ACC112 (cell line): ENCODE measurements at regions not wholly inside any gene's neighbourhood (a gene's known extent, or its start where the extent isn't known, plus 50 kb on each side); places are given as distances from the start of the nearest gene placed in this dataset.
"Not testable (repeated sequence)": the region's sequence is repeated elsewhere in the genome, so short reads cannot be mapped to it uniquely, and the experiment has no call there.

Source experiments
- H2AFZ ChIP-seq: fragments of 200-600 bp; sonication (generic); one replicate; pipeline ENCODE4 v1.6.0; 2017; ENCODE audit warnings: antibody characterized with exemption, low read length; ENCODE audit not compliant: unreplicated experiment
- H3K27ac ChIP-seq: fragments of 200-600 bp; sonication (generic); 2 replicates; pipeline ENCODE4 v1.5.1; 2014; ENCODE audit warnings: low read depth, mild to moderate bottlenecking, antibody characterized with exemption, low read length, moderate library complexity
- H3K27me3 ChIP-seq: fragments of 200-600 bp; sonication (generic); 2 replicates; pipeline ENCODE4 v1.6.1; 2014; ENCODE audit warnings: mild to moderate bottlenecking, antibody characterized with exemption, low read length, moderate library complexity, mixed read lengths; ENCODE audit not compliant: insufficient read depth
- H3K36me3 ChIP-seq: fragments of 200-600 bp; sonication (generic); 2 replicates; pipeline ENCODE4 v1.6.1; 2016; ENCODE audit warnings: mild to moderate bottlenecking, antibody characterized with exemption, low read length, moderate library complexity, mixed read lengths; ENCODE audit not compliant: insufficient read depth
- H3K4me1 ChIP-seq: fragments of 200-600 bp; sonication (generic); one replicate; pipeline ENCODE4 v1.6.1; 2016; ENCODE audit warnings: low read length, mixed read lengths; ENCODE audit not compliant: insufficient read depth, unreplicated experiment, control insufficient read depth
- H3K4me3 ChIP-seq: fragments of 200-600 bp; sonication (generic); 2 replicates; pipeline ENCODE4 v1.5.1; 2014; ENCODE audit warnings: mild to moderate bottlenecking, low read depth, low read length
- H3K79me2 ChIP-seq: fragments of 200-600 bp; sonication (generic); one replicate; pipeline ENCODE4 v1.6.0; 2016; ENCODE audit warnings: low read length; ENCODE audit not compliant: control insufficient read depth, unreplicated experiment, insufficient read depth

GRCh38 chr5:9765419-9766140 is 135.4 kb upstream of the TAS2R1 start:
- Histone ChIP-seq H3K4me1 (no peaks in the 10 kb centered on the region), H3K27me3 (no peaks in the 10 kb centered on the region; the same call in 1 of the 2 replicates)

GRCh38 chr5:9761706-9762105 is 131.6 kb upstream of the TAS2R1 start:
- Histone ChIP-seq H3K79me2 (no peaks in the 10 kb centered on the region), H3K4me3 (no peak overlapping the region), H3K4me1 (no peaks in the 10 kb centered on the region), H3K27ac (no peak overlapping the region), H3K27me3 (no peaks in the 10 kb centered on the region), H2AFZ (no peak overlapping the region), H3K36me3 (no peaks in the 10 kb centered on the region)

More at GRCh38 chr5:9765419-9766140, 135.4 kb upstream of the TAS2R1 start:
- Histone ChIP-seq H3K36me3 (no peaks in the 10 kb centered on the region), H3K27ac (no peak overlapping the region), H3K4me3 (no peak overlapping the region), H3K79me2 (no peaks in the 10 kb centered on the region), H2AFZ (no peak overlapping the region)

GRCh38 chr5:9752670-9753069 is 122.5 kb upstream of the TAS2R1 start:
- H3K27ac ChIP-seq, H3K79me2 ChIP-seq, H3K27me3 ChIP-seq, H3K36me3 ChIP-seq, H3K4me3 ChIP-seq, H3K4me1 ChIP-seq, H2AFZ ChIP-seq: not testable (repeated sequence)

GRCh38 chr5:9743507-9743906 is 113.4 kb upstream of the TAS2R1 start:
- no peak overlapping the region for H2AFZ ChIP-seq
- H3K4me3 ChIP-seq = no peak overlapping the region
- H3K27me3 ChIP-seq = peaks cover 16% of the 10 kb centered on the region; the same call in 1 of the 2 replicates
- no peaks in the 10 kb centered on the region for H3K79me2 ChIP-seq
- no peaks in the 10 kb centered on the region for H3K36me3 ChIP-seq
- H3K4me1 ChIP-seq = no peaks in the 10 kb centered on the region
- no peak overlapping the region for H3K27ac ChIP-seq

- no peaks in the 10 kb centered on the region for H3K79me2 ChIP-seq
- H3K27me3 ChIP-seq = peaks cover 16% of the 10 kb centered on the region; the same call in 1 of the 2 replicates
- H2AFZ ChIP-seq = no peak overlapping the region
- no peaks in the 10 kb centered on the region for H3K36me3 ChIP-seq
- H3K4me1 ChIP-seq = no peaks in the 10 kb centered on the region
- no peak overlapping the region for H3K27ac ChIP-seq
- no peak overlapping the region for H3K4me3 ChIP-seq
These were observed 112.7 kb upstream of the TAS2R1 start for GRCh38 chr5:9742848-9743247.

GRCh38 chr5:9739135-9739534 is 109.0 kb upstream of the TAS2R1 start:
- no peak overlapping the region for H2AFZ ChIP-seq
- H3K27me3 ChIP-seq = peaks cover 11% of the 10 kb centered on the region; the same call in 1 of the 2 replicates
- H3K36me3 ChIP-seq = no peaks in the 10 kb centered on the region
- H3K4me1 ChIP-seq = no peaks in the 10 kb centered on the region
- H3K79me2 ChIP-seq = no peaks in the 10 kb centered on the region
- no peak overlapping the region for H3K4me3 ChIP-seq
- H3K27ac ChIP-seq = no peak overlapping the region

- Histone ChIP-seq H3K4me1 (no peaks in the 10 kb centered on the region), H3K27ac (no peak overlapping the region), H3K27me3 (peaks cover 8% of the 10 kb centered on the region; the same call in 1 of the 2 replicates), H3K79me2 (no peaks in the 10 kb centered on the region), H3K36me3 (no peaks in the 10 kb centered on the region), H2AFZ (no peak overlapping the region), H3K4me3 (no peak overlapping the region)
These were observed 107.1 kb upstream of the TAS2R1 start for GRCh38 chr5:9737265-9737664.

GRCh38 chr5:9733486-9733885 is 103.3 kb upstream of the TAS2R1 start:
- H3K27me3 ChIP-seq = no peaks in the 10 kb centered on the region
- H3K27ac ChIP-seq = no peak overlapping the region
- no peak overlapping the region for H2AFZ ChIP-seq
- no peak overlapping the region for H3K4me3 ChIP-seq
- H3K4me1 ChIP-seq = no peaks in the 10 kb centered on the region
- H3K79me2 ChIP-seq = no peaks in the 10 kb centered on the region
- H3K36me3 ChIP-seq = no peaks in the 10 kb centered on the region

- Histone ChIP-seq H3K27ac (no peak overlapping the region), H3K4me3 (no peak overlapping the region), H3K4me1 (no peaks in the 10 kb centered on the region), H3K36me3 (no peaks in the 10 kb centered on the region), H3K79me2 (no peaks in the 10 kb centered on the region), H2AFZ (no peak overlapping the region), H3K27me3 (no peaks in the 10 kb centered on the region)
These were observed 101.0 kb upstream of the TAS2R1 start for GRCh38 chr5:9731159-9731558.

- no peaks in the 10 kb centered on the region for H3K4me1 ChIP-seq
- H3K79me2 ChIP-seq = no peaks in the 10 kb centered on the region
- H2AFZ ChIP-seq = no peak overlapping the region
- no peaks in the 10 kb centered on the region for H3K36me3 ChIP-seq
- H3K4me3 ChIP-seq = no peak overlapping the region
- no peak overlapping the region for H3K27ac ChIP-seq
- H3K27me3 ChIP-seq = no peaks in the 10 kb centered on the region
These were observed 98.1 kb upstream of the TAS2R1 start for GRCh38 chr5:9728261-9728660.

GRCh38 chr5:9726931-9727330 is 96.8 kb upstream of the TAS2R1 start:
- no peaks in the 10 kb centered on the region for H3K79me2 ChIP-seq
- H3K4me1 ChIP-seq = no peaks in the 10 kb centered on the region
- H3K27ac ChIP-seq = no peak overlapping the region
- H3K27me3 ChIP-seq = no peaks in the 10 kb centered on the region
- no peaks in the 10 kb centered on the region for H3K36me3 ChIP-seq
- H3K4me3 ChIP-seq = no peak overlapping the region
- no peak overlapping the region for H2AFZ ChIP-seq
